NCI-H1105 (cell line): ENCODE measurements at regions not wholly inside any gene's neighbourhood (a gene's known extent, or its start where the extent isn't known, plus 50 kb on each side); places are given as distances from the start of the nearest gene placed in this dataset.
"Not testable (repeated sequence)": the region's sequence is repeated elsewhere in the genome, so short reads cannot be mapped to it uniquely, and the experiment has no call there.

Source experiments
- DNase-seq: peaks from one replicate; lab custom pipeline; 2025; lab: John Stamatoyannopoulos, UW

GRCh38 chr5:39648085-39648847 is 223.5 kb upstream of the DAB2 start:
- DNase-seq, result no peak

- DNase-seq, result no peak
Observed at GRCh38 chr5:39640552-39640951, 215.8 kb upstream of the DAB2 start.

GRCh38 chr5:39639618-39640089 is 214.9 kb upstream of the DAB2 start:
- no peak for DNase-seq

GRCh38 chr5:39638813-39639212 is 214.0 kb upstream of the DAB2 start:
- DNase-seq, result no peak

- DNase-seq, result no peak
Observed at GRCh38 chr5:39633057-39633456, 208.3 kb upstream of the DAB2 start.

- no peak for DNase-seq
Observed at GRCh38 chr5:39631958-39632357, 207.2 kb upstream of the DAB2 start.

GRCh38 chr5:39629946-39630345 is 205.2 kb upstream of the DAB2 start:
- DNase-seq, result no peak

GRCh38 chr5:39628348-39628747 is 203.6 kb upstream of the DAB2 start:
- DNase-seq, result no peak

- no peak for DNase-seq
Observed at GRCh38 chr5:39624890-39625289, 200.1 kb upstream of the DAB2 start.

- DNase-seq, result no peak
Observed at GRCh38 chr5:39624268-39624886, 199.6 kb upstream of the DAB2 start.

GRCh38 chr5:39623291-39623865 is 198.6 kb upstream of the DAB2 start:
- no peak for DNase-seq

- no peak for DNase-seq
Observed at GRCh38 chr5:39622281-39622680, 197.5 kb upstream of the DAB2 start.

GRCh38 chr5:39619168-39619818 is 194.5 kb upstream of the DAB2 start:
- DNase-seq, result no peak

- no peak for DNase-seq
Observed at GRCh38 chr5:39618391-39618790, 193.6 kb upstream of the DAB2 start.

GRCh38 chr5:39616131-39616530 is 191.4 kb upstream of the DAB2 start:
- no peak for DNase-seq

- DNase-seq, result not testable (repeated sequence)
Observed at GRCh38 chr5:39611076-39611475, 186.3 kb upstream of the DAB2 start.

- DNase-seq, result no peak
Observed at GRCh38 chr5:39608024-39608423, 183.2 kb upstream of the DAB2 start.

GRCh38 chr5:39606591-39606990 is 181.8 kb upstream of the DAB2 start:
- DNase-seq, result no peak

GRCh38 chr5:39605588-39606575 is 181.1 kb upstream of the DAB2 start:
- DNase-seq, result no peak

GRCh38 chr5:39605145-39605544 is 180.4 kb upstream of the DAB2 start:
- no peak for DNase-seq

- no peak for DNase-seq
Observed at GRCh38 chr5:39604491-39604890, 179.7 kb upstream of the DAB2 start.
